HTR-8/SVneo (cell line): ENCODE measurements at regions not wholly inside any gene's neighbourhood (a gene's known extent, or its start where the extent isn't known, plus 50 kb on each side); places are given as distances from the start of the nearest gene placed in this dataset.

Experiments used
- DNase-seq: peaks from one replicate; pipeline ENCODE4 v3.0.0; 2011; ENCODE audit warnings: low spot score, mixed read lengths; ENCODE audit not compliant: insufficient read length
- FAIRE-seq: peaks from 2 replicates; lab custom pipeline; 2011; peaks lifted over from hg19 to GRCh38; lab: Jason Lieb, UNC

DNA sequence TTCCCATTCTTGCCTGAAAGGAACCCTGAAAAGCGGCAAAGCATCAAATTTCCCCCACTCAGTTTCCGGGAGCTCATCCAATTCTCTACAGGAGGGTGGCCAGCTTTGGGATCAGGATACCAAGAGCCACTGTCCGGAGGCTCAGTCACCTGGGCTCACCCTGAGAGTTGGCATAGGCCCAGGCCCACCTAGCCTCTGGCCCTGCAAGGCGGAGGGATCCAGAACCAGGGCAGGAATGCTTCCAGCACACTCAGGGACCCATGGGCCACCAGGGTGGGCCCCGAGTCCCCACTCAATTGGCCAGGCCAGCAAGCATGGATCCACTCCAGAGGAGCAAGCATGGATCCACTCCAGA lies 432.9 kb upstream of the MYT1L start:
- FAIRE-seq (no peak), DNase-seq (no peak)

DNA sequence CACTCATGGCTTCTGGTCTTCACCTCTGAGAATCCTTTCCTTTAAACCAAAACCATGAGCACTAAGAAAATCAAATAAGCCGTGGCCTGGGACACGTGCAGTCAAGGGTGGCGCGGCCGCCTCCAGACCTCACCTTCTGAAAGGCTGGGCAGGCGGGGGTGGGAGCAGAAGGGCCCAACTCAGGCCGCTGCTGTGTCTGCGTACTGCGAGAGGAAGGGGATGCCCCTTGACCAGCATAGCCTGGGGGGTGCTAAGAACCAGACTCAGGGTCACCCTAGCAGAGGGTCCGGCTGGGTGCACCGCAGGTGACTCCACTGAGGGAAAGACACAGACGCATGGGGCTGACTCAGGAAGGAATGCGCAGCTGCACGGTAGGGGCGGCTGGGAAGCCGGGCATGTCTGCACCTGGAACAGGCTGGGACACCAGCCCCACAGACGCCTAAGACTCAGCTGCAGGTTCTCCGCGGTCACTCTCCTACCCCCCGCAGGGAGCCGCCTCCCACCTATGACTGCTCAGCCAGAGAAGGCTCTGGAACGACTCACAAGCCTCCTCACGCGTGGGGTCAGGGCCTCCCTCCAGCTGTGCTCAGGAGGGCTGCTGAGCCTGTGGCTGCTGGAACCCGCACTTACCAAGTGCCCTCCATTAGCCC lies 432.4 kb upstream of the MYT1L start:
- no peak for FAIRE-seq
- no peak for DNase-seq

DNA sequence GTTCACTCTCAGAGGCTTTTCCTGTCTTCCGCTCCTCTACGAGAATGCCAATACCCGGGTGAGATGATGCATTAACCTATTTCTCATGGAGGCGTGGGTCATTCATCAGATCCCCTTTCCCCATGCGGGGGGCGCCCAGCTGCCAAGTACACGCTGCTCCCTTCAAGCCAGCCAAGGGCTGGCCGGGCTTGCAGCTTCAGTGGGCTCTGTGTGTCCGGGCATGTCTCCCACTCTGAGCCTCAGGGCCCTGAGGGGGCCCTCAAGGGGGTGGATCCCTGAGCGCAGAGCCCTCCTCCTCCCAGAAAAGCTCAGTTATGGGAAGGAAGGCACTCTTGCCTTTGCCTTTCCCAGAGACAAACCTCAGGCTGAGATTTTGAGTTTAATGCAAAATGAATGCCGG lies 431.8 kb upstream of the MYT1L start:
- no peak for FAIRE-seq

DNA sequence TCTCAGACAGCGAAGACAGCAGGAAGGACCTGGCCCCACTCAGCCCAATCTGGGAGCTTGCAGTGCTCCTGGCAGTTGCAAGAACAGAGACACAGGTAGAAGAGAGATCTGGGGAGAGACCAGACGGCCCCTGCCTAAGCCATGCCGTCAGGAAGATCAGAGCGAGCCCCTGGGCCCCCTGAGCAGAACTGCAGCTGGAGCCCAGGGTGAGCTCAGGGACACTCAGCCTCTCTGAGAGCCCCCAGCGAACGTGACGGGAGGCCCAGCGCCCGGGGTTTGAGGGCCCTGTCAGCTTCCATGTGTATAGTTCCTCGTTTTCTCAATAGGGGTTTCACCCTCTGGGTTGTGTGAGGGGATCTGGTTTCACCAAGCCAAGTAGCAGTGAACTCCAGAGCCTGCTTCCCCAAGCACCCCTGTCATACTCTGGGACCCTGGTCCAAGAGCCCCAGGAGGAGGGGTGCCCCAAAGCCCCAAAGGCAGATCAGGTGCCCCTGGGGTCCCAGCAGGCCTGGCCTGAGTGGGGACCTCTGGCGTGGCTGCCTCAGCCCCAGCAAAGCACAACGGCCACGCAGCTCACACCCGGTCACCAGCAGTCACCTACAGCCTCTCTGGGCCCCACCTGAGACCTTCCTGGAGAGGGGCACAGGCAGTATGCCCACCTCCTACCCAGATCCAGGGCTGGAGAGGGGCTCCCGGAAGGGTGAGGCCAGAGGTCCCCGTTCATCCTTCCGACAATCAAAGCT lies 431.3 kb upstream of the MYT1L start:
- DNase-seq (no peak), FAIRE-seq (no peak)

More for the DNA sequence above, 431.8 kb upstream of the MYT1L start:
- DNase-seq, result no peak

DNA sequence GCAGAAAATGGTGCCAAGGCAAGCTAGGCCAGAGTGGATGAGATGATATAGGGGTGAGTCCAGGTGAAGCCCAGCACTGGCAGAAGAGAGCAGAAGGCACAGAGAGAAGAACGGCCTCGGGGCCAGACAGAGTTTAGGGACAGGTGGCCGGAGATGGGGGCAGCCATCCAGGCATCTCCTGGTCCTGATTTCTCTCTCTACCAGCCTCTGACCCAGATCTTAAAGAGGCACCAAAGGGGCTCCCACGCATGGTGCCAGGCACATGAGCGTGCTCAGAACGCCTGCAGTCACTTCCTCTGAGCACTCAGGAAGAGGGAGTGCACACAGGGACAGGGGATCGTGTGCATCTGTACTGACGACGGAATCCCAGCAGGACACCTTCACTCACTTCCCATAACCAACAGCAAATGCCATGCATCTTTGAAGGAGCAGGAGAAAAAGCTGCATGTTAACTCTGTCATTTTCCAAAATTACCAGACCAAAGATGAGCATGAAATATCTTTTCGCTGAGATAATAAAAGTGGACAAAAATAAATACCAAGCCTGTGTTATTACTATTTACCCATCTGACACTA lies 427.8 kb upstream of the MYT1L start:
- DNase-seq (no peak), FAIRE-seq (no peak)

DNA sequence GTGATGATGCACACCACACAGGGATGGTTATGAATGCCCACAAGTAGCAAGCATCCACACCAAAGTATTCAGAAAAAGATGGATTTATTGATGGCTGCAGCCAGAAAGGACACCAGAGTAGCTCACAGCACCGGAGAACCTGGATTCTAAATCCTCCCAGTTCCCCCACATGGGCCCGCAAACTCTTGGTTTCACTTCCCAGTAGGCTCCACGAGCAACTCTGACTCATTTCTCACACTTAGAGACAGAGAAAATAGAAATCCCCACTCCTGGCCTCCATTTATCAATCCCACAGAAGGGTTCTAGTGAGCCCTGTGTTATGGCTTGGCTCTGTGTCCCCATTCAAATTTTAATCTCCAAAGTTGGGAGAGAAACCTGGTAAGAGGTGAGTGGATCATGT lies 426.7 kb upstream of the MYT1L start:
- DNase-seq, result no peak
- FAIRE-seq, result no peak

DNA sequence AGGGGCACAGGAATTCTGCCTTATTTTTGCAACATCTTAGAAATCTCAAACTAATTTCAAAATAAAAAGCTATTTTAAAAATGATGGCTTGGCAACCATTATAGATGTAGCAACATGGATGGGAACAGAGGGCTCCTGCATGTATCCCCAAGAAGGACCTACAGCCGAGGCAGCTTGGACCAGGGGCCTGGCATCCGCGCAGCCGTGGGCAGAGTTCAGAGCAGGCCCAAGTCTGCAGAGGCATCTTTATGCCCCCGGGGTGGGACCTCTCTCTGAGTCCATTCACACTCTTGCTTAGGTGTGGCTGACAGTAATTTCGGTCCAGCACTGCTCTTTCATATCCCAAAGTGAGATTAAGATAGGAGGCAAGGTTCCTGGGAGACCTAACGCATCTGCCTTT lies 425.8 kb upstream of the MYT1L start:
- DNase-seq, result no peak
- no peak for FAIRE-seq

DNA sequence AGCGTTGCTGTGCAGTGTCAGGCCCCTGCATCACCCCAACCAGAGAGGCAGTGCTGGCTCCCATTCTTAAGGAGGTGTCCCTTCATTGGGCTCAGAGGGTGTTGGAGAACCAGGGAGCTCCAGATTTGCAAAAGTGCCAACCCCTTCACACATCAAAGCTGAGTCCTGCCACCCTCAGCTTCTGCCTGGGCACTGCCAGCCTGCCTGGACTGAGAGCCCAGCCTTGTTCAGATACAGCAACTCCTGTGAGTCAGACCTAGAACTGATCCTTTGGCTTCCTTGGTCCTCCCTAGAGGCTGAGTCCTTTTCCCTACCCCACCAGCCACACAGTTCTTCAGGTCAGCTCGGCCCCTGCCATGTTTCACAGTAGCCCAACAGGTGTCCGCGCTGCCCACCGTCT lies 424.9 kb upstream of the MYT1L start:
- no peak for DNase-seq
- no peak for FAIRE-seq

DNA sequence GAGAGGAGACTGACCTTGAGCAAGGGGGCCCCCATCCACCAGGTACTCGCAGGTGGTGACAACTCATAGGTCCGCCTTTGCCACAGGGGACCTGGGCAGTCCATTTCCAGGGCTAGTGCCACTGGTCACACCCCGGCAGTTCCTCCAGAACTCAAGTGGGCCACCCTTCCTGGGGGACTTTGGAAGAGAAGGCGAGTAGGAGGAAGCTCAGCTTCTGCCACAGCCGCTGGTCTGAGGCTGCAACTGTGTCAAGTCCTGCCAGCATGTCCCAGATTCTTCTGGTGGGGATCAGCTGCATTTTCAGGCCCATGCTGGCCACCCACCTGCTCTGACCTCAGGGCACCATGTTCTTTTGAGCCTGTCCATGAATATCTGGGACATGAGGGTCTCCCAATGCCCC lies 423.9 kb upstream of the MYT1L start:
- DNase-seq (no peak), FAIRE-seq (no peak)

DNA sequence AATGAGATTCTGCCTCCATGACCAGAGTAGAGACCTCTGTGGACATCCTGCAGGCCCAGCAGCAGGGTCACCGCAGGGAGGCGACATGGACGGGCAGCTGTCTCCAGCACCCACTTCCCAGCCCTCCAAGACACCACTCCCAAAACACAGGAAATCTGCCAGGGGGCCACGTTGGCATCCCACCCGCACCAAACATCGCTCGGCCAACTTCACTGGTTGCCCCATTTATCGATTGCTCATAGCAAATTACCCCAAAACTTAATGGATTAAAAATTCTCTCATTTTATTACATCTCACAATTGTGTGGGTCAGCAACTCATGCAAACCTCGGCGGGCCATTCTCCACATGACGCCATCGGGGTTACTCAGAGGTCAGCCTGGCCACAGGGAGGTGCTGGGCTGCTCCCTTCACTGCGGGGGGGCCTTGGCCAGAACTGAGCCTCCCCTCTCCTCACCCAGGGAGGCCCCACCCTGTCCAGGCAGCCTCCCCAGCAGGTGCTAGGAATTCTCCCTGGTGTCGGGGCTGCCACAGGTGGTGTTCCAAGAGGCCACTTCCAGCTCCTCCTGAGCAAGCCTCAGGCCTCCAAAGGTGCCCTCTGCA lies 420.7 kb upstream of the MYT1L start:
- DNase-seq (no peak), FAIRE-seq (no peak)

DNA sequence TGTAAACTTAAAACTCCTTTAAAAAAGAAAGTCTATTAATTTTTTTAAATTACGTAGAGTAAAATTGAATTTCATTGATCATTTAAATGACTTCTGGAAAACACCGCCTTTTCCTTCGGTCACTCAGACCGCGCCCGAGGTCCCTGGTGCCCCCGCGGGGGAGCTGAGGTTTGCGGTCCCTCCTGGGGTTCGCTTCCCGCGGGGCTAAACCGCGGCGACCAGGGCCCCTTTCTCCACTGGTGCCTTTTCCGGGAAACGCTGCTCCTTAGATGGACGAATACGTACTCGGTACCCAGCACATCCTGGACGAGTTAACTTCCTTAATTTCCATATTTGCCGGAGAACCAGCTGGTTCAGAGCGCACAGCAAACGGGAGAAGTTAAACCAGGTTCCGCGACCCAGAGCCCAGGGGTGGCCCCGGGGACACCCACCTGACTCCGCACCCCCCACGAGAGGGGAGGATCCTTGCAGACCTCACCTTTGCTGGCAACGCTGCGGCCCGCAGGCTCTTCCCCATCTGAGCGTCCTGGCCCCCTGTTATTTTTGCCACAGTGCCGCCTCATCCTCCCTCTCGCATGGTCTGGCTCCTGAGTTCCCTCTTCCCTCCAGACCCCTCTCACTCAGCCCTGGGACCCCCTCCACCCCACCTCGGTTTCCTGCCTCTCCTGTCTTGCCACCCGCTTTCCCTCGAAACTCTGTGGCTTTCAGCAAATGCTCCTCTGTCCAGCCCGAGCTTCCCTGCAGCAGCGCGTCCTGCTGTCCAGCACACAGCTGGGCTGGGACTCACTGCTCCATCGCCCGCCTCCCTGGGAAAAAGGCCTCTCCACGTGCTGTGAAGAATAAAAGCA lies 420.0 kb upstream of the MYT1L start:
- FAIRE-seq (no peak), DNase-seq (no peak)

DNA sequence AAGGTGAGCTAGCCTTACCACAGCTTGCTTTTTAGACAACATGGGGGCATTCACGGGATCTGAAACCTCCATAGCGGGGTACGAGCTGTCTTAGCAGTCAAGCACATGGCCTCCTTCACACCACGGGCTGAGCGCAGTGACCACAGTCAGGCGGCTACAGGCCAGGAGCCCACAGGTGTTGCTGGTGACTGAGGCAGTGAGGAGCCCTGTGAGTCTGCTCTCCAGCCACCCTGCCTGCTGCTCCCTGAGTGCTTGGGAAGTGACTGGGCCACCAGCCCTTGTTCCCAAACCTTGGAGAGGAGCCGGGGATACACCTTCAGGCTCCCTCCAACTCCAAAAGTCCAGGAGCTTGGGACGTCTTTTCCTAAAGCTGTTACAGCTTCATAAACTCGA lies 418.1 kb upstream of the MYT1L start:
- DNase-seq (no peak), FAIRE-seq (no peak)

DNA sequence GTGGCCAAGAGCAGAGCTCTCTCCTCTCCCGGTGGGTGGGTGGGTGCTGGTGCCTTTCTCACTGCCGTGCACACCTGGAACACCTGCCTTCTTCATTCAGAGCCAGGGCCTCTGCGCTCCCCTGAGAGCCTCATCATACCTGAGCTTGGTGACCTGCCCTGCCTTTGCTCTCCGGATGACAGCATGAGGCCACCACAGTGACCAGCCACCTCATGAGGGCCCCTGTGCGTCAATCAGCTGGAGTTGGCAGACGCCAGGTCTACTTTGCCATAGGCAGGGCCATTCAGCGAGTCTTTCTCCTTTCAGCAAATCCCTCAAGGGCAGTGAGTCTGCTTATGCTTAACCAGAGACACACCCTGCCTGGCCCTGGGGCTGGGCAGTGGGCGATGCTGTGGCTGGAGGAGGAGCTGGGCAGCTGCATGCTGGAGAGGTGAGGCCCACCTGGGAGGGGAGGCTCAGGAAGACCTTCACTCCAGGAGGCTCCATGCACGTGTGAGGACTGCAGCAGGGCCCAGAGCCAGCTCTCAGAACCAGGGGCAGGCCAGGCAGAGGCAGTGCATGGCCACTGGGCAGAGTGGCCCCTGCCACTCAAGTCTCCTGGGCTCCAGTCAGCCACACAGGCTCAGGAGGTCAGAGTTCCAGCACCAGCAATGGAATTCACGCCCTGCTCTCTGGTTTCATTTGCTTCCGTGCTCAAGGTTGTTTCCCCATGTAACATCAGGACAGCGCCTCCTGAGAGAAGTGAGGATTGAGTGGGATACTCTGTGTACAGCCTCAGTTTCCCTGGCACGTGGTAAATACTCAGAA lies 417.5 kb upstream of the MYT1L start:
- no peak for DNase-seq
- FAIRE-seq, result no peak

DNA sequence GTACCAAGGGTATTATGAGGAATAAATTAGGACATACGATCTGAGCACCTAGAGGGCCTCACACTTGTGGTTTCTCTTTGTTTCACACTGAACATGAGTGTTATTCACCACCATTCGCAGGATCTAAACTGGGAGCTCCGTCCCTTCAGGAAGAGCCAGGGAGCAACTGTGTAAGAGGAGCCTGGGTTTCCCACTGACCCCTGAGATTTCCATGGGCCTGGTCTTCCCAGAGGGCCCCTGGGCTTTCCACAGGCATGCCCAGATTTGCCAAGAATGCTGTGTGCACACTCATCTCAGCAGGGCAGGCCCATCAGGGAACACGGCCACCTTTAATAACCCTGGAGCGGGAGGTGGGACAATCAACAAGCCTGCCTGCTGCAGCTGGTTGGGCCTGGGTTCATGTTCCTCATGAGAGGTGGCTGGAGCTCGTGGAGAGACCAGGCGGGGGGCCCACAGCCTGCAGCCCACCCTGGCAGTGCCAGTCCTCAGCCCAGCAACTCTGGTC lies 416.8 kb upstream of the MYT1L start:
- DNase-seq (no peak), FAIRE-seq (no peak)

DNA sequence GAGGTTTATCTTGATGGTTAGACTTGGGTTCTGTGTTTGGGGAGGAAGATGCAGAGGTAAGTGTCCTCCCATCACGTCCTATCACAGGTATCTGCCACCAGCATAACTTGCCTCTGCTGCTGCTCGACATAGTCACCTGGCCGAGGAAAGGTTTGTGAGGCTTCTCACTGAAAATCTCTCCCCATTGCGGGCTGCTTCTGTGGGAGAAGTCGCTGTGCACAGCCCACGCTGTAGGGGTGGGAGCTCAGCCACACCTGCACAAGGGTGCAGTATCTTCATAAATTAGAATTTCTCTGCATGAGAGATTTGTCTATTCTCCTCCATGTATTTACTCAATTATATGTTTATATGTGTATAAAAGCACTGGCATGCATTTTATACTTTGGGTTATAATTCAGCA lies 415.7 kb upstream of the MYT1L start:
- FAIRE-seq (no peak), DNase-seq (no peak)

DNA sequence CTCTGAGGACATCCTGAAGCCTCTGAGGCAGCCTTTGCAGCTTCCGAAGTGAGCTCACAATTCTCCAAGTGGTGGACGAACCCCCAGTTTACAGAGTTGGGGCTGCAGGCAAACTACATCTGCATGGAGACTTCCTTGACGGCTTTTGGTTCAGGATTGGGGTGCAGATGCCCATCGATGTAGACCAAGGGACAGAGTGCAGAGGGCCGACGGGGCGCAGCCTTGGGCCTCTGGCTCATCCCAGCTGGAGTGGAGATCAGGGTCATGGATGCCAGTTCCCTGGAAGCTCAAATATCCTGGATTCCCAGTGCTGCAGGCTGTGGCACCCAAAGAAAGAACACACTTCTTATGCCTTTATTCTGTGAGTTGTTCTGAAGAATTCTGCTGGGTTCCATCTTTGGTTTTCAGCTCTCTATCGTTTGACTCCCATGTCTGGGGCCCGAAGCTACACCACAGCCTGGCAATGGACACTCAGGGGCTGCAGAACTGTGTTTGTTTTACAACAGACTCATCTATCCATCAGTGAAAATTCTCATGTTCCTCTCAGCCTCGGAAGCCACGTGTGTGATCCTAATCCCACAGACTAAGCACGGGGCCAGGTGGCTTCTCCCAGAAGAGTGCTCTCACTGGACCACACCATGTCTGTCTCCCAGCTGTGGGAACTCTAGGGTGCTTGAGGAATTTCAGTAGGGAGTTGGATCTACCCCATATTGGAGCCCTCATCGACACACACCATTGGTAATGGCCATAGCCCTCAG lies 414.1 kb upstream of the MYT1L start:
- DNase-seq (no peak), FAIRE-seq (no peak)

DNA sequence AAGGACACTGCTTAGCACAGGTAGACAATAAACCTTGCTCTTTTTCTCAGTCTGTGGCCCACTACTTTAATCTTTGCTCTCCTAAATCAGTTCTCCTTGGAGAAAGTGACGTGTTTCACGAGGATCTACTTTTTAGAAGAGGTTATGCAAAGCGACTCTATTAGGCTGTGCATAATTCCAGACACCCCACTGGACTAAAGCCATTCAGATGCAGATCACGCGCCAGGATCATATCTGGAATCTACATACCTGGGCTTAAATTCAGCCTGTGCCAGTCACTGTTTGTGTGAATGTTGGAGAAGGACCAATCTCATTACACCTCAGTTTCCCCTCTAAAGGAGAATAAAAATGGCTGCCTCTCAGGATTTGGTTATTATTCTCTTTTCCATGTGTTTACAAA lies 413.0 kb upstream of the MYT1L start:
- no peak for FAIRE-seq
- no peak for DNase-seq

DNA sequence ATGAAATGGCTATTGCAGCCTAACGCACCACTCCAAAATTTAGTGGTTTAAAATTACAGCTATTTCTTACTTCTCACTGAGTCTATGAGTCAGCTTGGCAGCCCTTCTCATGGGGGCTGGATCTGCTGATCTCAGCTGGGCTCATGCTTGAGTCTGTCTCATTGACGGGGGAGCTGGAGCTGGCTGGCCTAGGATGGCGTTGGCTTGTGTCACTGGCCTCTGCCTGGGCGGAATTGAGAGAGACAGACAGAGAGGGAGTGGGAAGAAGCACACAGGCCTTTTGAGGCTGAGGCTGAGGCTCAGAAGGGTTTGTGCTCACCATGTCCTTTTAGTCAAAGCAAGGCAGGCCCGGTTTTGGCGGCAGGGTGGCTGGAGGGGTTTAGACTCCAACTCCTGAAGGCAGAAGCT lies 412.1 kb upstream of the MYT1L start:
- FAIRE-seq (no peak), DNase-seq (no peak)

DNA sequence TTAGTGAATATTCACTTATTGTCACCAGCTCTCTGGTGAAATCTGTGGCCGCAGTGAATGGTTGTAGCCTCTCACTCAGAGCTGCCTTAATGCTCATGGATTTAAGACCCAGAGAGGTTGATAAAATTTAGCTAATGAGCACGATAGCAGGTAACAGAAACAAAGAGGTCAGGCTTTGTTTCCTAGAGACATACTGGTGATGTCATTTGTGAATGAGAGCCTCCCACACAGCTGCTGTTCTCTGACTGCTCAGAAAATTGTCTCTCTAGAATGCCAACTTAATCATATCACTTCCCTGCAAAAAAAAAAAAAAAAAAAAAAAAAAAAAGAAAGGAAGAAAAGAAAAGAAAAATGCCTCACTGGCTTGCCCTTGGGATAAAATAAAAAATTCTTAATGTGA lies 411.7 kb upstream of the MYT1L start:
- FAIRE-seq, result no peak

More for the DNA sequence above, 411.7 kb upstream of the MYT1L start:
- DNase-seq, result no peak
